Adrenal gland (tissue), 5 donors: ENCODE measurements at regions not wholly inside any gene's neighbourhood (a gene's known extent, or its start where the extent isn't known, plus 50 kb on each side); places are given as distances from the start of the nearest gene placed in this dataset.

Experiments used
- POLR2A ChIP-seq, 2 donors: fragments of 450-650 bp; IDR thresholded peaks; one replicate each; pipeline ENCODE4 v1.6.1; 2017; ENCODE audit warnings: antibody characterized with exemption in 2 of 2, mild to moderate bottlenecking in 2 of 2, moderate library complexity in 1 of 2
- TF ChIP-seq, protein P1 (sequence below), 6 experiments: fragments of 450-650 bp in 4 of 6; fragments of 200-600 bp in 2 of 6; sonication (generic) in 1 of 6; IDR thresholded peaks; 1 replicate in 5 of 6; 2 replicates in 1 of 6; pipeline versions ENCODE4 v1.5.1 to v1.8.0; 2016 to 2021; ENCODE audit warnings: antibody characterized with exemption in 6 of 6, mild to moderate bottlenecking in 2 of 6, moderate library complexity in 1 of 6
- donor health status: DM: no; HTN: no; CAD: no.

- TF ChIP-seq, protein P1, sequence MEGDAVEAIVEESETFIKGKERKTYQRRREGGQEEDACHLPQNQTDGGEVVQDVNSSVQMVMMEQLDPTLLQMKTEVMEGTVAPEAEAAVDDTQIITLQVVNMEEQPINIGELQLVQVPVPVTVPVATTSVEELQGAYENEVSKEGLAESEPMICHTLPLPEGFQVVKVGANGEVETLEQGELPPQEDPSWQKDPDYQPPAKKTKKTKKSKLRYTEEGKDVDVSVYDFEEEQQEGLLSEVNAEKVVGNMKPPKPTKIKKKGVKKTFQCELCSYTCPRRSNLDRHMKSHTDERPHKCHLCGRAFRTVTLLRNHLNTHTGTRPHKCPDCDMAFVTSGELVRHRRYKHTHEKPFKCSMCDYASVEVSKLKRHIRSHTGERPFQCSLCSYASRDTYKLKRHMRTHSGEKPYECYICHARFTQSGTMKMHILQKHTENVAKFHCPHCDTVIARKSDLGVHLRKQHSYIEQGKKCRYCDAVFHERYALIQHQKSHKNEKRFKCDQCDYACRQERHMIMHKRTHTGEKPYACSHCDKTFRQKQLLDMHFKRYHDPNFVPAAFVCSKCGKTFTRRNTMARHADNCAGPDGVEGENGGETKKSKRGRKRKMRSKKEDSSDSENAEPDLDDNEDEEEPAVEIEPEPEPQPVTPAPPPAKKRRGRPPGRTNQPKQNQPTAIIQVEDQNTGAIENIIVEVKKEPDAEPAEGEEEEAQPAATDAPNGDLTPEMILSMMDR (IDR thresholded peaks at IDR 0.05): no peak
- no peak for TF ChIP-seq POLR2A (IDR thresholded peaks at IDR 0.05)
These were observed 802.6 kb downstream of the PDHA2 start for GRCh38 chr4:96642490-96642889.
